SK-N-SH (cell line): ENCODE measurements at regions not wholly inside any gene's neighbourhood (a gene's known extent, or its start where the extent isn't known, plus 50 kb on each side); places are given as distances from the start of the nearest gene placed in this dataset.

Source experiments
- CTCF ChIA-PET: fragments of 300-600, 350-600 bp; formaldehyde crosslinking; extraction: SDS; loops from one replicate; lab custom pipeline; 2021; lab: Yijun Ruan, JAX
- POLR2A ChIA-PET: fragments of 350-600 bp; sonication (Branson Sonifier 250); formaldehyde crosslinking; extraction: SDS; loops from one replicate; lab custom pipeline; 2020; ENCODE audit warnings: antibody characterized with exemption, inconsistent platforms; lab: Yijun Ruan, JAX
- DNase-seq: peaks from one replicate; pipeline ENCODE4 v3.0.0; 2012
- H2AFZ ChIP-seq: fragments of 200-600 bp; sonication (generic); 2 replicates; pipeline ENCODE4 v1.8.1; 2016; ENCODE audit warnings: antibody characterized with exemption, mild to moderate bottlenecking, low read depth
- H3F3A ChIP-seq: fragments of 200-600 bp; sonication (generic); replicated peaks from 2 replicates; pipeline ENCODE3; 2016; ENCODE audit warnings: antibody characterized with exemption, mild to moderate bottlenecking; ENCODE audit not compliant: insufficient read depth
- H3K27ac ChIP-seq, 2 experiments: fragments of 200-500 bp in 1 of 2; fragments of 200-600 bp in 1 of 2; sonication (Bioruptor generic) in 1 of 2; sonication (generic), shearing (Covaris generic) in 1 of 2; 2 replicates each; pipeline versions ENCODE4 v1.5.1 to v1.6.1; 2014 to 2016; ENCODE audit warnings: low read depth in 2 of 2, inconsistent platforms in 1 of 2, low read length in 1 of 2, mild to moderate bottlenecking in 1 of 2, mixed read lengths in 1 of 2
- H3K27me3 ChIP-seq: fragments of 200-600 bp; sonication (generic), shearing (Covaris generic); 2 replicates; pipeline ENCODE4 v1.6.1; 2016; ENCODE audit warnings: mixed run types; ENCODE audit not compliant: insufficient read depth
- H3K36me3 ChIP-seq, 2 experiments: fragments of 200-500 bp in 1 of 2; fragments of 200-600 bp in 1 of 2; sonication (Bioruptor generic) in 1 of 2; sonication (generic) in 1 of 2; replicated peaks in 1 of 2; 2 replicates each; pipeline versions ENCODE3 to v1.5.1; 2014 to 2016; ENCODE audit warnings: low read length in 1 of 2, mild to moderate bottlenecking in 1 of 2; ENCODE audit not compliant: insufficient read depth in 2 of 2, control insufficient read depth in 1 of 2
- H3K4me1 ChIP-seq, 2 experiments: fragments of 200-500 bp in 1 of 2; fragments of 200-600 bp in 1 of 2; sonication (Bioruptor generic) in 1 of 2; sonication (generic), shearing (Covaris generic) in 1 of 2; 2 replicates each; pipeline versions ENCODE4 v1.5.1 to v1.6.1; 2014 to 2016; ENCODE audit warnings: low read depth in 1 of 2, low read length in 1 of 2, mixed run types in 1 of 2; ENCODE audit not compliant: insufficient read depth in 2 of 2, control insufficient read depth in 1 of 2
- H3K4me2 ChIP-seq: fragments of 200-600 bp; sonication (generic), shearing (Covaris generic); 2 replicates; pipeline ENCODE4 v1.6.1; 2017; ENCODE audit warnings: mixed run types
- H3K4me3 ChIP-seq, 2 experiments: fragments of 200-500 bp in 1 of 2; fragments of 200-600 bp in 1 of 2; sonication (Bioruptor generic) in 1 of 2; sonication (generic), shearing (Covaris generic) in 1 of 2; 2 replicates each; pipeline versions ENCODE4 v1.5.1 to v1.8.1; 2014 to 2016; ENCODE audit warnings: low read depth in 2 of 2, inconsistent platforms in 1 of 2, low read length in 1 of 2, mild to moderate bottlenecking in 1 of 2, mixed read lengths in 1 of 2, moderate library complexity in 1 of 2
- H3K79me2 ChIP-seq: fragments of 200-600 bp; sonication (generic); 2 replicates; pipeline ENCODE4 v1.8.1; 2017; ENCODE audit warnings: mild to moderate bottlenecking; ENCODE audit not compliant: insufficient read depth
- H3K9ac ChIP-seq: fragments of 200-600 bp; sonication (generic); 2 replicates; pipeline ENCODE4 v1.6.1; 2017; ENCODE audit warnings: mixed run types
- H3K9me2 ChIP-seq: fragments of 200-600 bp; sonication (generic); 2 replicates; pipeline ENCODE4 v1.6.1; 2017; ENCODE audit warnings: mixed run types
- H3K9me3 ChIP-seq: fragments of 200-600 bp; sonication (generic); 2 replicates; pipeline ENCODE4 v1.6.1; 2017; ENCODE audit warnings: mixed run types, mild to moderate bottlenecking, moderate library complexity
- H4K20me1 ChIP-seq: fragments of 200-600 bp; sonication (generic); 2 replicates; pipeline ENCODE4 v1.6.1; 2017; ENCODE audit warnings: mild to moderate bottlenecking, mixed run types; ENCODE audit not compliant: insufficient read depth
- CHD2 ChIP-seq: fragments of 150-350 bp; IDR thresholded peaks from 2 replicates; pipeline ENCODE4 v1.6.1; 2018; ENCODE audit warnings: low read length; ENCODE audit not compliant: partially characterized antibody
- EP300 ChIP-seq, 2 experiments: IDR thresholded peaks; 2 replicates each; pipeline versions ENCODE4 v1.4.0 to v1.6.1; 2012; ENCODE audit warnings: borderline replicate concordance in 1 of 2, low read depth in 1 of 2, low read length in 1 of 2
- FOSL2 ChIP-seq: IDR thresholded peaks from 2 replicates; pipeline ENCODE4 v1.4.0; 2012; ENCODE audit warnings: low read depth, mild to moderate bottlenecking, moderate library complexity, borderline replicate concordance
- FOXJ3 ChIP-seq: sonication (generic); formaldehyde crosslinking; IDR thresholded peaks from 2 replicates; pipeline ENCODE4 v1.5.1; 2020; ENCODE audit warnings: mild to moderate bottlenecking, missing genetic modification reagents
- FOXM1 ChIP-seq: IDR thresholded peaks from 2 replicates; pipeline ENCODE4 v1.4.0; 2012; ENCODE audit warnings: low read depth, mild to moderate bottlenecking
- GABPA ChIP-seq: IDR thresholded peaks from 2 replicates; pipeline ENCODE4 v1.4.0; 2012; ENCODE audit warnings: low read depth, mild to moderate bottlenecking
- GATA2 ChIP-seq: sonication (generic); formaldehyde crosslinking; IDR thresholded peaks from 2 replicates; pipeline ENCODE4 v1.5.0; 2020; ENCODE audit warnings: mild to moderate bottlenecking, missing genetic modification reagents
- IRF3 ChIP-seq: fragments of 150-350 bp; IDR thresholded peaks from 2 replicates; pipeline ENCODE4 v1.6.1; 2016; ENCODE audit warnings: mild to moderate bottlenecking, low read depth, low read length
- JUND ChIP-seq: IDR thresholded peaks from 2 replicates; pipeline ENCODE4 v1.4.0; 2012
- MAX ChIP-seq: IDR thresholded peaks from 2 replicates; pipeline ENCODE4 v1.4.0; 2012; ENCODE audit warnings: low read depth
- MEF2A ChIP-seq: IDR thresholded peaks from 2 replicates; pipeline ENCODE4 v1.4.0; 2012; ENCODE audit warnings: low read depth, borderline replicate concordance
- NFIC ChIP-seq: IDR thresholded peaks from 2 replicates; pipeline ENCODE4 v1.4.0; 2012; ENCODE audit warnings: borderline replicate concordance
- POLR2AphosphoS5 ChIP-seq: IDR thresholded peaks from 2 replicates; pipeline ENCODE4 v1.6.1; 2012; ENCODE audit warnings: low read depth, low read length
- RAD21 ChIP-seq: IDR thresholded peaks from 2 replicates; pipeline ENCODE4 v1.6.1; 2012; ENCODE audit warnings: mild to moderate bottlenecking, low read length
- RCOR1 ChIP-seq: fragments of 150-350 bp; IDR thresholded peaks from 2 replicates; pipeline ENCODE4 v1.6.1; 2017; ENCODE audit warnings: antibody characterized with exemption, low read length
- RFX5 ChIP-seq: IDR thresholded peaks from 2 replicates; pipeline ENCODE4 v1.6.1; 2012; ENCODE audit warnings: mild to moderate bottlenecking, improper control_type of control experiment, low read length
- RXRA ChIP-seq: IDR thresholded peaks from 2 replicates; pipeline ENCODE4 v1.4.0; 2012; ENCODE audit warnings: low read depth, mild to moderate bottlenecking, borderline replicate concordance
- SIN3A ChIP-seq: IDR thresholded peaks from 2 replicates; pipeline ENCODE4 v1.6.1; 2012; ENCODE audit warnings: low read depth, mild to moderate bottlenecking, low read length, moderate library complexity, borderline replicate concordance
- SMC3 ChIP-seq: IDR thresholded peaks from 2 replicates; pipeline ENCODE4 v1.6.1; 2012; ENCODE audit warnings: low read depth, low read length, improper control_type of control experiment
- TCF12 ChIP-seq: IDR thresholded peaks from 2 replicates; pipeline ENCODE4 v1.4.0; 2012
- USF2 ChIP-seq: fragments of 150-350 bp; IDR thresholded peaks from 2 replicates; pipeline ENCODE4 v1.6.1; 2017; ENCODE audit warnings: antibody characterized with exemption, low read length, low read depth, borderline replicate concordance
- YY1 ChIP-seq: IDR thresholded peaks from 2 replicates; pipeline ENCODE4 v1.4.0; 2012; ENCODE audit warnings: low read depth, mild to moderate bottlenecking
- WGBS: methylation state at CpG from one replicate; pipeline ENCODE4 v1.1.6; 2017; ENCODE audit warnings: low lambda C conversion rate; 5-methylcytosine and 5-hydroxymethylcytosine counted together

- Histone ChIP-seq H3K79me2 (no peaks in the 10 kb centered on the region), H3K4me2 (no peak overlapping the region), H3K4me3 (no peak overlapping the region), H3K4me1 (peaks cover 0 to 5% of the 10 kb centered on the region in 2 experiments; a peak in 1 of 4 replicates), H3K9me2 (no peaks in the 10 kb centered on the region), H4K20me1 (no peaks in the 10 kb centered on the region), H2AFZ (no peak overlapping the region), H3K9ac (no peak overlapping the region), H3K27ac (no peak overlapping the region), H3K36me3 (no peaks in the 10 kb centered on the region), H3K27me3 (no peaks in the 10 kb centered on the region), H3K9me3 (no peaks in the 10 kb centered on the region), H3F3A (no peaks in the 10 kb centered on the region)
- 51% methylated on average over 12 of the region's 20 CpGs for WGBS
- ChIA-PET CTCF (no interaction called here), POLR2A (no interaction called here)
- TF ChIP-seq NFIC (no peak), USF2 (no peak), IRF3 (no peak), MEF2A (no peak), YY1 (no peak), RCOR1 (no peak), POLR2AphosphoS5 (no peak)
- DNase-seq, result no peak
Measured at GRCh38 chr4:8698341-8699062, 105.9 kb downstream of the CPZ start.

GRCh38 chr4:8697826-8698225 lies 105.3 kb downstream of the CPZ start:
- CTCF ChIA-PET, result interaction anchor here (1.3 to 1.9 kb wide), 3 partner anchors 10 to 220 kb away, joined by 4 to 7 read pairs (median 4); no protein-coding TSS in a partner anchor
- no peaks in the 10 kb centered on the region for H3K27me3 ChIP-seq
- H3K4me1 ChIP-seq, result peaks cover 0 to 5% of the 10 kb centered on the region in 2 experiments; a peak in 1 of 4 replicates
- no peak overlapping the region for H3K9ac ChIP-seq
- no peak overlapping the region for H3K4me2 ChIP-seq
- H3K36me3 ChIP-seq, result no peaks in the 10 kb centered on the region
- no peaks in the 10 kb centered on the region for H3K79me2 ChIP-seq
- H4K20me1 ChIP-seq, result no peaks in the 10 kb centered on the region
- POLR2A ChIA-PET, result no interaction called here
- no peaks in the 10 kb centered on the region for H3F3A ChIP-seq
- H3K4me3 ChIP-seq, result no peak overlapping the region
- no peak for DNase-seq
- 19% methylated on average over 3 of the region's 7 CpGs for WGBS
- H3K27ac ChIP-seq, result no peak overlapping the region
- H3K9me2 ChIP-seq, result no peaks in the 10 kb centered on the region
- no peaks in the 10 kb centered on the region for H3K9me3 ChIP-seq
- no peak overlapping the region for H2AFZ ChIP-seq
- TF ChIP-seq IRF3 (no peak), FOXM1 (no peak), CHD2 (no peak), TCF12 (no peak), FOSL2 (no peak), MAX (no peak), RFX5 (no peak), SIN3A (no peak), YY1 (no peak), RXRA (no peak), EP300 (IDR thresholded peaks at IDR 0.05; ENCODE audit: borderline replicate concordance in 1 of 2, low read depth in 1 of 2, low read length in 1 of 2) (no peak), GATA2 (CRISPR knock-in tag) (no peak), SMC3 (no peak), POLR2AphosphoS5 (no peak), GABPA (no peak), USF2 (no peak), JUND (no peak), RAD21 (no peak), FOXJ3 (CRISPR knock-in tag) (no peak)
